Hematopoietic multipotent progenitor cell treated with erythropoietin and hydrocortisone succinate and interleukin-3 and kit ligand, for 15 days (in vitro differentiated cells): ENCODE measurements at regions not wholly inside any gene's neighbourhood (a gene's known extent, or its start where the extent isn't known, plus 50 kb on each side); places are given as distances from the start of the nearest gene placed in this dataset.

Experiments
- DNase-seq: peaks from one replicate; pipeline ENCODE4 v3.0.0-alpha.2; 2015; ENCODE audit warnings: low spot score

DNA sequence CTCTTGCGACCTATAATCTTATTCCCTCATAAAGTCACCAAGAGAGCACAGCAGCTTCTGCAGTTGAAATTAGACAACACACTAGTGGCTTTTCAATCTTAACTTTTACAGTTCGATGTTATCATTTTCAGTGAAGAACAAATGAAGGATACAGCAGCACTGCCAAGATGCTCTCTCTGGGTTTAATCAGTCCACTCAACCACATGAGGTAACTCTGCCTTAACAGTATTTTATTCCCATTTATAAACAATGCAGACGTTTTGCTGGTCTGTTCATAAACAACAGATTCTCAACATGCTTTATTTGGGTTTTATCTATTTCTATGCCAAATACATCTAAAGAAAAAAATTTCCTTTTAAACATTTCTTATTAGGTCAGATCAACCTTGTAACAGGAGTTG lies 646.0 kb upstream of the FAM241A start:
- no peak for DNase-seq

DNA sequence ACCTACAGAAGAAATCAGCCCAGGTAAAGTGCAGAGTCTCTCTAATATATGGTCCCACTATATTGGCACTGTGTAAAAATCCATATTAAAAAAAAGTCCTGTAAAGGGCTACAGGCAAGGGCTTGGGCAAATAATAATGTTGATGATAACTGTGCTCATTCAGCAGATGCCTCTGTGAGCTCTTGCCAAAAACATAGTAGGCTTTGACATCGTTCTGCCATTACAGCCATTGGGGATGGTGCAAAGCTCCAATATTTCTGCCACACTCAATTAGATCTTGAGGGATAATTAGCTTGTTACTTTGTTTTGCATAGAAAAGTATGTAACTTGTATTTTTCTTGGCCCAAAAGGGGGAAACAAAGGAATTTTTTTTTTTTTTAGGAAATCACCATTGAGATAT lies 645.5 kb upstream of the FAM241A start:
- DNase-seq = no peak

DNA sequence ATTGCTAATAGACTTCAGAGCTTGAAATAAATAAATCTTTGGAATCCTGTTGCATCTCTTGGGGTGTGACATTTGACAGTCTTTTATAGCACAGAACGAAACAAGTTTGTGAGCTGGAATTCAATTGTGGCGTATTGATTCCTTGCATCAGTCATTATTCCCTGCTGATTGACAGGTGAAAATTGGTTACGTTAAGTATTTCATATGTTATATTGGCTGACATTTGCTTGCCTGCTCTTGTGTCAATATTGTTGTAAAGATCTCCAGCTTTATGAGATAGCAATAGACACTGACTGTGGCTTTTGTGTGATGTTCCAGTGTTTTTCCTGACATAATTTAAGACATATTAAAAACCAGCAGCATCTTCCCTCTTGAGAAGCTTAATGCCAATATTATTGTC lies 644.4 kb upstream of the FAM241A start:
- DNase-seq = no peak

DNA sequence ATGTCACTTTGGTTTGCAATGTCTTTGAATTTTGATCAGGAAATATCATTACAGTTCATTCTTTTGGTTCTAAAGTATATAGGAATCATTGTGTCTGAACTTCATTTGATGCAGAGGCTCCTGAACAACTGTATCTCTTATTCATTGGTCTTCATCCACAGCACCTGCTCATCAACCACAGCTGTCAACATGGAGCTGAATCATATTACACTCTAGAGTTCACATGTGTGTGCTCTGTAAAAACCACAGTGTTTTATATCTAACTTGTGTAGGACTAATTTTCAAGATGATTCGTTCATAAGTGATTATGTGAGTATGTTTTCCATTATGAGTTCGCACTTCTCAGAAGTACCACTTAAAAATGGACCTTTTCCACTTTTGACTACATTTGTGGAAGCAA lies 643.3 kb upstream of the FAM241A start:
- DNase-seq = no peak

DNA sequence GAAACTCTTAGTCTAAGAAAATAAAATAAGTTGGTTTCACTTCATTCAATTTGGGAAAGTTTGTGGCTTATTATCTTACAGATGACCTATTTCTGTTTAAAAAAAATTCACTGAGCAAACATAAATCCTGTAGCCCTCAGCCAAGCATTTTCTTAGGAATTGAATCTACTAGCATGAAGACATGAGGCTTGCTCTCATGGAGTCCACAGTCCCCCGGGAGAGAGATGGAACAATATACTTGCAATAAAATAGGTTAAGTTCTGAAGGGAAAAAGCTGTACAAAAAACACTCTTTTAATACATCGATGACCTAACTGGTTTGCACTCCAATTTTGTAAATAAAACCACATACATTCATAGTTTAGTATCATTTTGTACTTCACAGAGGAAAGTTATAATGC lies 642.6 kb upstream of the FAM241A start:
- DNase-seq = no peak

DNA sequence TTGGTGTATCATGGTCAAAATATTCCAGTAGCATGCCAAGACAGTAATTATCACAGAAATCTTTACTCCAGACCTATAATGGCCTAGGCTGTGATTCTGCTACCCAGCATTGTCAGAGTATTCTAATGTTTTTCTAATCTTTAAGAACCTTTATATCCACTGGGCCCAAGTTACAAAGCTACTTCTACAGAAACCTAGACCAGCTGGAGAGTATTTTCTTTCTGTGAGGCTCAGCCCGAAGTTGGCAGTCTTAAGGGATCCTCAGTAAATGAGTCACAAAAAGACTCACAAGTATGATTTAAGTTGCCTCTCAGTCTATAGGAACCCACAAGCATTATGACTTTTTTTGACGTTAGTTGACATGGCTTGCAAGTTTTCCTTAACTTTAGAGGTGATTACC lies 638.5 kb upstream of the FAM241A start:
- DNase-seq = no peak

DNA sequence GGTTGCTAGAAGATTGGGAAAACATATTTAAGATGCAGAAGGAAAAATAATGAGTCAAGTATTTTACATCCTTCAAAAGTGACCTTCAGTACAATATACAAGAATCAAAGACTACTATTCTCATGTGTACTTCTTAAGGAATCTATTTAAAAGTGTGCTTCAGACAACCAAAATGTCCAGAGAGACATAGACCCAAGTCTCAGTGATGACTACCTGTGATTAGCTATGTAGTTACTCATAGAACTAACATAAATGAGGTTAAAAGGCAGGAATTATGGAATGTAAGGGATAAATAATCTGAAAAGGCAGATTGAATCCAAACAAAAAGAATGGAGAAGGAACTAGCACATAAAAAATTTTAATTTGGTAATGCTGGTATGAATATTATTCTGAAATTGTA lies 634.7 kb upstream of the FAM241A start:
- no peak for DNase-seq

DNA sequence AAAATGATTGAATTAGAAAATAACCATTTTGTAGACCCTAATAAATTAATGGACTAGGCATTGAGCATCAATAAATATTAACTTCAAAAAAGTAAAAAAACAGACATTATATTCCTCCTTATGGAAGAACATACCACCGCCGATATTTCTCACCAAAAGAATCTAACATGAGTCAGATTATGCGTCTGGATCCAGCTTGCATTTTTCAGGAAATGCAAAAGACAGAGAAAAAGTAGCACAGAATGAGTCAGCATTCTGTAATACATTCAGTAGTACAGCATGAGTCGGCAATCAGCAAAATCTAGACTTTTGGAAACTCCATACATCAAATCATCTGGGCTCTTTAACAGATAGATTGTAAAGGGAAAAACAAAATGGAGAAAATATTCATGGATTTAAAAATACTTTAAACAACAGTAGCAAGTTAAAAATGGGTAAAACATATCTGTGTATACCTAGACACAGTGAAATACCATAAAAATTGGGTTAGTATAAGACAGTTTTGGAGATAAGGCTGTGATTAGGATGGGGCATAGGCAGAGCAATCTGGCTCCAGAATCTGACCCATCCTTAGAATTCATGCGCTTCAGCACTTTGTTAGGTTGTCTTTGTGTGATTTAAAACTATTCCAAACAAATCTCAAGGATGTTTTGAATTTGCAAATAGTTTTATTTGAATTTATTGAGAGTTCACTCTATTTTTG lies 633.0 kb upstream of the FAM241A start:
- no peak for DNase-seq

DNA sequence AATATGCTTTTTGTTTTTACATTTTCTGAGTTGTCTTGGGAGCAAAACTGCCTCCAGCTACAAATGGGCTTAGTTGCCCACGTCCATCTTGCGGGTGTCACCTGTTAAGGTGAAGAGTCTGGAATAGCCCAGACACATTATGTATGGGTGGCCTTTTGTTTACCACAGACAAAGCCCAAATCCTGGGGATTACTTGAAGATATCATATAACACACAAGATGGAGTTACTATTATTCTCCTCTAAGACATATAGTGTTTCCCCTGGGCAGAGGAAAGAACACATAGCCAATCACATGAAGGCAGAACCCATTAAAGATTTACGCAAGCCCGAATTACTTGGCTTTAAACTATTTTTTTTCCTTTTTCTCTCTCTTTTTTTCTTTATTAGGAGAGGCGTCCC lies 625.6 kb upstream of the FAM241A start:
- DNase-seq = no peak

DNA sequence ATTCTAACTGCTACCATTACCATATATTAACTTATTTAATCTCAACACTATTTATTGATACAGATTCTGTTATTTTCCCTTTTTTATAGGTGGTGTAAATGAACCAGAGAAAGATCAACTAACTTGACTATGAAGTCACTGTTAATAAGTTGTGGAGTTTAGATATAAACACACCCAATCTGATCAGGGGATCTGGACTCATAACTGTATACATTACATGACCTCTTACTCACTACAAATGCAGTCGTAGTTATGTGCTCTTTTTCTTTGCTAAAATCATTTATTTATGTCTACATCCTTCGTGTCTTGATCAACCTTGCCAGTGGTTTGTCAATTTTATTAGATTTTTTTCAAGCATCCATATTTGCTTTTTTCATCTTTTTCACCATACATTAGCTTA lies 614.8 kb upstream of the FAM241A start:
- DNase-seq = no peak

DNA sequence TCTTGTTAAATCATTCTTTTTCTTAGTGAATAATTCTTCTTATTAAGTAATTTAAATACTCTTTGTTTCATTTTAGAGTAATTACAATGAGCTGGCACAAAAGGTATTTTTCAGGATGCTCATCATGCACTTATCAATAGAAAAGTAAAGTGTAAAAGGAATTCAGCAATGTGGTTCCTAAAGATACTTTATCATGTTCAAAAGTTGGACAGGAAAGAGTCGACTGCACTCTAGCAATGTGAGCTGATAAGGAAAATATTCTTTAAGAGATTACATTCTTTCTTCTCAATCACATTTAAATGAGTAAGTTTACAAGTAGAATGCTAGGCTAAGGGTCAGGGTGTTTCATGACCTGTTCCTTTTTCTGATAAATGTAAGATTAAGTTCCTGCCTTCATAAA lies 609.5 kb upstream of the FAM241A start:
- DNase-seq = no peak

DNA sequence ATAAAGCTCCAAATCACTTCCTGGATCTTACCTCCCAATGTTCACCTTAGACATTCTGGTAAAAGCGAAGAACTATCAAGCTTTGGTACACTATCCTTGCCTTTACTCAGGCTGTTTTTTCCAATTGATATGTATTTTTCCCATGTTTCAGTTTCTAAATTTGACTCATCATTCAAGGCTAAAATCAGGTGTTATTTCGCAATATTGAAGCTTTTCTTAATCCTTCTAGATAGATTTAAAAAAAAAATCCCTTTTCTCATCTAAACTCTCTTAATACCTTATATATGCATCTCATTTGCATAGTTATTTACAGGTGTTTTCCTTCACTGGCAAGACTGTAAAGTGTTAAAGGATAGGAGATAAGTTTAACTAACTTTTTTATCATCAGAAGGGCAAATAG lies 608.1 kb upstream of the FAM241A start:
- DNase-seq = no peak

DNA sequence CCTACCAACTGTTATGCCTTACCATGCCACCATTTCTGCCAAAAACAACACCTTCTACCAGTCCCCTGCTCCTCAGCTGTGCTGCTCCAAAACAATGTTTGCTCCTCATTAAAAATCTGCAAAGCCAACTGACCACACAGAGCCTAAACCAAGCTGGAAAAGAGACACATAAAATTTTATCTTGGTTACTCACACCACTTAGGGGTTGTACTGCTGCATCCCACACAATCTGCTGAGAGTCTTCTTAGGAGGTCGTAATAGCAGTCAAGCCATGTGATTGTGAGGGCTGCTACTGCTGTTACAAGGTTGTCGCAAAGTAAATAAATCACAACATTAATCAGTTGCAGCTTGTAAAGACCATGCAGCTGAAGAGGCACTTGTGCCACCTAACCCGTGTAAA lies 607.4 kb upstream of the FAM241A start:
- no peak for DNase-seq

DNA sequence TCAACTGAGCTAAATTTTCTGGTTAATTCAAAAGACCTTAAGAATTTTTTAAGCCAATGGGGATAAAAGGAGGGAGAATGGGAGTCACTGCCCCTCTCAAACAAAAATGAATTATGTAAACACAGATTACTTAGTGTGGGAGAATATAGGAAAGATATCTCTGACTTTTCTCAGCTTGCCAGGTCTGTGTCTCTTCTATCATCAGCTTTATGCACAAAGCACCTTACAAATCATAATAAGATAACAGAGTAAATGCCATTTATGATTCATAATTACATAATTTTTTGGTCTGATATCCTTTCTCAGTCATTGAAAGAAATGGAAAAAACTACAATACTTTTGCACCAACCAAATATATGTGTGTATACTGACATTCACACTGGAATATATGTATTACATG lies 604.6 kb upstream of the FAM241A start:
- DNase-seq = no peak

DNA sequence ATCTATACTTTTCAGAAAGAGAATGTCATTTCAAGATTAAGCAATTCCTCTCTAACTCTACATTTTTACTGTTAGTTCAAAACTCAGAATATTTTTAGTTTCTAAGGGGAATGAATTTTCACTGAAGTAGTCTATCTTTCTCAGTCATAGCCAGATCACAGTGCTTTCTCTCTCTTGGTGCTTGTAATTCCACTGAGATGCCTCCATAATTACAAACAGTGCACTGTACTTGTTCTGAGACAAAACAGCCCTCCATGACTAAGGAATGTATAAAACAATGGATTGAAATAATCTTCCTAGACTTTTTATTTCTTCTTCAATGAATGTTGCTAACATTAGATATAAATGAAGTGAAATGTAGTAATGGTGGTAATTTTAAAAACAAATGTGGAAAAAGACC lies 603.2 kb upstream of the FAM241A start:
- no peak for DNase-seq

DNA sequence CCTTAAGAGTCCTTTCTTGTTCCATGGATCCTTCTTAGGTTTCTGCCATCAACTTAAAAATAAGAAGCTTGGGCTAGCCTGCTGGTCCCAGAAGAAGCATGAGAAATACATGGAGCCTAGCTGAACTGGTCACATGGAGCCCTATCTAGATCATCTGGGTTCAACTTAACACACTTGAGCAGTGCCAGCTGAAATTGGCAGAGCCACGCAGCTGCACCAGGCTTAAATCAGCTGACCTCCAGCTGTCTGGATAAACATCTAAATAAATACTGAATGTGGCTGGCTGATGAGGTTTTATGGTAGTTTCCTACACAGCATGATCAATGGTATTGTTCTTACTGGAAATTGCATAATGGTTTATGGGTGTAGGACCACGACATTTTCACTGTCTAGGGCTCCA lies 598.4 kb upstream of the FAM241A start:
- no peak for DNase-seq

DNA sequence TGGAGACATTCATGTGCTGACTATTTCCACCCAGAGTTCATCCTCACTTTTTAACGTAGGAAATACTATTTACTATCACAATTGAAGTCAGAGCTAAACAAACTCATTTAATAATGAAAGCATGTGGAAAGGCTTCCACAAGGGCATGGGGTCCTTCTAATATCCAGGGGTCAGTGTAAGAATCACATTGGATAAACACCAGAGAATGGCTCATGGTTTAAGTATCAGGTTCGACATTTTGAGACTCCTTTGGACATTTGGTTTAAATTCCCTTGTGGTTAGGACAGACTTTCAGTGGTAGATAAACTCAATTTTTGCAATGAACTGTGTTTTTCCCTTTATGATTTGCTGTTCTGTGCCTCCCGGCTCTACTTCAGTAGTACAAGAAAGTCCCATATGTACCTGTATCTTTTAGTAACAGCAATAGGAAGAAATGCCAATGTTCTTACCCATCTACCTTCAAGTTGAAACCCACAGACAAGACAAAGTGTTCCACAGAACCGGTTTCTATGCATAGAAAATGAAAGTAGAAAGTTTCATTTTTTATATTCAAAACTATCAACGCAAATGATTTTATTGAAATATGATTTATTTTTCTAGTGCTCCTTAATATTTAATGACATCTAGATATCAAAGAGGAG lies 589.0 kb upstream of the FAM241A start:
- no peak for DNase-seq

DNA sequence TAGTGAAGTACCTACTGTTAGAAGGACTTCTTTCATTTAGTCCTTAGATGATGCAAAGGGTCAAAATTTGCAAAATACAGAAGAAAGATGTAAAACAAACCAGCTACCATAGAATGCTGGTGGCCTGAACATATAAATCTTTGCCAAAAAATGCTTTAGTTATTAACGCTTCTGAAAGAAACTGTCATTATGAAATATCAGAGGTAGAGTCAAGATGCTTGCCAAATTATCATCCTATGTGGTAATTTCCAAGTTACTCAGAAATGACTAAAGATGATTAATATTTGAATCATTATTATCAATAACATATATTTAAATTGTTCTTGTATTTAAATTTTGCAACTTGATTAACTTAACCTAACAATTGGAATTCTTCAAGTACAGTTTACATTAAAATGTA lies 588.4 kb upstream of the FAM241A start:
- DNase-seq = no peak

DNA sequence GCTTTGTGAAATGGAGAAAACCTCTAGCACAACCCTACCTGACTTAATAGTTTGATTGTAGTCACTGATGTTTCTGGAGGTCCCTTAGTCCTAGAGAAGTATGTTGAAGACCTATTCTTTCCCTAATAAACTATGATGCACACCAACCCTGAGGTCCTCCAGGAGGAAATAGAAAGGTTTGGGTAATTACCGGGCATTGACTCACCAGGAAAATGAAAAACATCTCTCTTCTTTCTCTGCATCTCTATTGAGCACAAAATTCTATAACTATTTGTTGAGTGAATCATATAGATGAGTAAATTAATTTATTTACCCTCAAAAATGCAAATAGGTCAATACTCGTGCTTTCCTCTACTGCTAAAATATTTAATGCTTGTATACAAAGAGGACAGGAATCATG lies 582.4 kb upstream of the FAM241A start:
- no peak for DNase-seq

DNA sequence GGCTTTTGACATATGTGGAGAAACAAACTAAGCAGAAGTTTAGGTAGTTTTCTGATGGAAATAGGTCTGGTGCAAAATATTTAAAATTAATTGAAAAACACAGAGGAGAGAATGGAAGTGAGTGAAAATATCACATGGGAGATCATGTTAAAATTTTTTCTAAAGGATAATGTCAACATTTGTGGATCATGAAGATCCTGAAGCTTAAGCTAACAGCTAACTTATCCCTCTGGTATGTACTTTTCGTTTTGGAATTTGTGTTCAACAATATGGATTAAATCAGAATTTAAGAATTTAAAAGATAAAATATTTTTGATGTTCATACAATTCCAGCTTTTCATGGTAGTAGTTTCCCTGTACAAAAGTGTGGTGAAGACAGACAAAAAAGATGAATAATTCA lies 572.8 kb upstream of the FAM241A start:
- DNase-seq = no peak

DNA sequence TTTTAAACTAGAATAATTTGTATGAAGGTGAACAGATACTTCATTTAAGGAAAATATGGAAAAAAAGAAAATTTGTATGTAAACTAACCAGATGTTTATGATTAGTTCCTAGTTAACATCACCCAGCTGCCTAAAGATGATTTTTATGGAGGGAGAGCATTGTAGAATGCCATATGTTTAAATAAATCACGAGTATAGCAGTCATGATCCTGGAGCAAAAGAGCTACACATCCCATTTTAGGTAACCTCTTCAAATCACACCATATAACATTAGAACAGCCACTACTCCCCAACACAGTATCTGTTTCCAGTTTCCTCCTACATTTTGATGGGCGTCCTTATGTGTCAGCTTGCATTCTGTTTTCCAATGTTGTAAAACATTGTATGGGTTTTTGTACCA lies 571.9 kb upstream of the FAM241A start:
- no peak for DNase-seq

DNA sequence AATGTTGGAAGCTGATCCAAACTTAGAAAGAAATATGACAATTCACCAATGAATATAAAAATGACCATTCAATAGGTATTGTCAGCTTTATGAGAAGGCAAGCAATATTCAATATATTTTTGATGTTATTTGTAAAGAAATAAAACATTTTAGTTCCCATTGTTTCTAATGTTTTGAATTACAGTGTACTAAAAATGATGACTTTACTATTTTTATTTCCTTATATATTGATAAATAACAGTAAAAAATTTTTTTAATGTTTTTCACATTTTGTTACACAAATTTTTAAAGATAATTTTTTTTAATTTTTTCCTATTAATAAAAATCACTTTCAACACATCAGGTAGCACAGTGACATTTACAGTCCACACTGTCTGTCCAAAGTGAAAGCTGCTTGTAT lies 565.5 kb upstream of the FAM241A start:
- no peak for DNase-seq

DNA sequence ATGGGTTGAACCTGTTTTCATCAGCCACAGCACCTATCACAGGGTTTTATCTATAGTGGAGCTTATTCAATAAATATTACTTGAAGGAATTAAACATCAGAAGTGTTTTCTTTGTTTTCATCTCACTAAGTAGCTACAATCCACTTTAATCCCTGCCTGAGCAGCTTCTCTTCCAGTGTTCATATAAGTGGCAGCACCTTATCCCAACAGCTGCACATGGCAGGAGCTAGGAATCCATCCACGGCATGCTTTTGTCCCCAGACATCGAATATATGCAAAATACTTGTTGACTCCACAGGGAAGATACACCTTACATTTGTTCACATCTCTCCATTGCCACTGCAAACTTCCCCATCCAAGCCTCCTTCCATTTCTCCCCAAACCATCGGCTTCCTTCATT lies 549.8 kb upstream of the FAM241A start:
- no peak for DNase-seq

DNA sequence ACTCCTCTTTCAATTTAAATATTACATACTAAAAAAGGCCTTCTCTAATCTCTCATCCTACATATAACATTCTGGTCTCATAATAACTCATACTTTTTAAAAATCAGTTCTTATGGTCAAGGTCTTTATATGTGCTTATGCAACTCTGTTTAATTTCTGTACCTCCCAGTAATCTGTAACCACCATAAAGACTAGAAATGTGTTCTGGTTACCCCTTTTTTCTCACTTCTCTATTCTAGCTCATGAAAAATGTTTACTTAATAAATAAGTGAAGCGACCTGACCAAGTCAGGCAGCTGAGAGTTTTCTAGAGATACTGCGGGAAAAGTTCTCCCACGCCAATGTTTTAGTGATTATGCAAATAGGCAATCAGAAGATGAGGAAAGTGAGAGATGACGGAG lies 548.8 kb upstream of the FAM241A start:
- DNase-seq = no peak
